OCI-LY1 (cell line): ENCODE measurements at regions not wholly inside any gene's neighbourhood (a gene's known extent, or its start where the extent isn't known, plus 50 kb on each side); places are given as distances from the start of the nearest gene placed in this dataset.

Source experiments
- EZH2 ChIP-seq: fragments of 200-600 bp; sonication (generic), shearing (Covaris generic); IDR thresholded peaks from 2 replicates; pipeline ENCODE4 v1.8.0; 2017; ENCODE audit warnings: borderline replicate concordance, mixed run types, mild to moderate bottlenecking, antibody characterized with exemption, low read length, moderate library complexity, mixed read lengths
- TF ChIP-seq, protein P1 (sequence below): fragments of 200-600 bp; sonication (generic), shearing (Covaris generic); IDR thresholded peaks from 2 replicates; pipeline ENCODE4 v1.5.1; 2017; ENCODE audit warnings: mild to moderate bottlenecking, antibody characterized with exemption, low read length, moderate library complexity, mixed read lengths

GRCh38 chr19:31444931-31445330 is 95.7 kb upstream of the TSHZ3 start:
- TF ChIP-seq, protein P1, sequence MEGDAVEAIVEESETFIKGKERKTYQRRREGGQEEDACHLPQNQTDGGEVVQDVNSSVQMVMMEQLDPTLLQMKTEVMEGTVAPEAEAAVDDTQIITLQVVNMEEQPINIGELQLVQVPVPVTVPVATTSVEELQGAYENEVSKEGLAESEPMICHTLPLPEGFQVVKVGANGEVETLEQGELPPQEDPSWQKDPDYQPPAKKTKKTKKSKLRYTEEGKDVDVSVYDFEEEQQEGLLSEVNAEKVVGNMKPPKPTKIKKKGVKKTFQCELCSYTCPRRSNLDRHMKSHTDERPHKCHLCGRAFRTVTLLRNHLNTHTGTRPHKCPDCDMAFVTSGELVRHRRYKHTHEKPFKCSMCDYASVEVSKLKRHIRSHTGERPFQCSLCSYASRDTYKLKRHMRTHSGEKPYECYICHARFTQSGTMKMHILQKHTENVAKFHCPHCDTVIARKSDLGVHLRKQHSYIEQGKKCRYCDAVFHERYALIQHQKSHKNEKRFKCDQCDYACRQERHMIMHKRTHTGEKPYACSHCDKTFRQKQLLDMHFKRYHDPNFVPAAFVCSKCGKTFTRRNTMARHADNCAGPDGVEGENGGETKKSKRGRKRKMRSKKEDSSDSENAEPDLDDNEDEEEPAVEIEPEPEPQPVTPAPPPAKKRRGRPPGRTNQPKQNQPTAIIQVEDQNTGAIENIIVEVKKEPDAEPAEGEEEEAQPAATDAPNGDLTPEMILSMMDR = no peak
- TF ChIP-seq EZH2 = no peak
